A549 (cell line): ENCODE measurements at regions not wholly inside any gene's neighbourhood (a gene's known extent, or its start where the extent isn't known, plus 50 kb on each side); places are given as distances from the start of the nearest gene placed in this dataset.
A peak's percentile ranks its signal among the peaks of the same experiment; 100 is the strongest.

Experiments used
- ATAC-seq, 2 experiments: fragments of 200-7000 bp in 1 of 2; fragments of >200 bp in 1 of 2; cut with Nextera tagmentation in 1 of 2; cut with Tn5 transposase in 1 of 2; 3 replicates each; pipeline versions ENCODE4 v1.8.0 to v1.9.1; 2018 to 2020; ENCODE audit warnings: mild to moderate bottlenecking in 1 of 2, moderate library complexity in 1 of 2
- CTCF ChIA-PET: fragments of 300-600 bp; sonication (Branson Sonifier 250); formaldehyde crosslinking; extraction: SDS; loops from one replicate; lab custom pipeline; 2021; ENCODE audit warnings: antibody characterized with exemption, inconsistent platforms; lab: Yijun Ruan, JAX
- POLR2A ChIA-PET: fragments of 350-600 bp; formaldehyde crosslinking; extraction: SDS; loops from one replicate; lab custom pipeline; 2021; ENCODE audit warnings: antibody characterized with exemption, inconsistent platforms; lab: Yijun Ruan, JAX
- DNase-seq, 2 experiments: peaks; one replicate each; pipeline versions ENCODE4 v3.0.0 to v3.0.0-alpha.2; 2011 to 2016; ENCODE audit warnings: low read depth in 1 of 2, low spot score in 1 of 2
- FAIRE-seq: peaks from 2 replicates; lab custom pipeline; 2011; peaks lifted over from hg19 to GRCh38; lab: Jason Lieb, UNC
- H3K27ac ChIP-seq, 2 experiments: fragments of >200 bp; sonication (Bioruptor Twin); formaldehyde crosslinking; 3 replicates each; pipeline ENCODE4 v1.5.1; 2016 to 2017
- H3K4me1 ChIP-seq: fragments of >200 bp; sonication (Bioruptor Twin); formaldehyde crosslinking; 3 replicates; pipeline ENCODE4 v1.6.1; 2016
- H3K4me2 ChIP-seq: fragments of >200 bp; sonication (Bioruptor Twin); formaldehyde crosslinking; 3 replicates; pipeline ENCODE4 v1.6.1; 2016
- H3K4me3 ChIP-seq: fragments of >200 bp; sonication (Bioruptor Twin); formaldehyde crosslinking; 3 replicates; pipeline ENCODE4 v1.5.1; 2016
- H3K9me3 ChIP-seq: fragments of >200 bp; sonication (Bioruptor Twin); formaldehyde crosslinking; 3 replicates; pipeline ENCODE4 v1.6.1; 2016
- CEBPB ChIP-seq, 2 experiments: fragments of >200 bp in 1 of 2; sonication (Bioruptor Twin) in 1 of 2; formaldehyde crosslinking in 1 of 2; IDR thresholded peaks; 2 replicates each; pipeline ENCODE4 v1.6.1; 2012 to 2016
- CHD2 ChIP-seq: fragments of 150-350 bp; IDR thresholded peaks from 2 replicates; pipeline ENCODE4 v1.6.1; 2014; ENCODE audit warnings: low read length; ENCODE audit not compliant: partially characterized antibody
- EHF ChIP-seq: fragments of 250-450 bp; sonication (Bioruptor Pico); IDR thresholded peaks from 2 replicates; pipeline ENCODE4 v1.5.0; 2020; ENCODE audit warnings: mild to moderate bottlenecking
- EP300 ChIP-seq, 2 experiments: fragments of >200 bp; sonication (Bioruptor Twin); formaldehyde crosslinking; IDR thresholded peaks; 2 replicates in 1 of 2; 3 replicates in 1 of 2; pipeline ENCODE4 v1.6.1; 2016 to 2017
- ESRRA ChIP-seq: fragments of 150-350 bp; IDR thresholded peaks from 2 replicates; pipeline ENCODE4 v1.6.1; 2014; ENCODE audit warnings: mild to moderate bottlenecking, low read length, borderline replicate concordance
- FOSB ChIP-seq: fragments of 250-450 bp; sonication (Bioruptor Pico); IDR thresholded peaks from 2 replicates; pipeline ENCODE4 v1.5.0; 2020; ENCODE audit warnings: mild to moderate bottlenecking, moderate library complexity
- FOSL2 ChIP-seq, 2 experiments: fragments of 450-650 bp in 1 of 2; fragments of >200 bp in 1 of 2; sonication (Bioruptor Twin) in 1 of 2; formaldehyde crosslinking; IDR thresholded peaks; 2 replicates each; pipeline versions ENCODE4 v1.5.0 to v1.6.1; 2016 to 2020; ENCODE audit warnings: mild to moderate bottlenecking in 1 of 2, moderate library complexity in 1 of 2
- GATA3 ChIP-seq: IDR thresholded peaks from 2 replicates; pipeline ENCODE4 v1.6.1; 2012; ENCODE audit warnings: borderline replicate concordance
- HDAC2 ChIP-seq: fragments of 200-600 bp; sonication (generic); IDR thresholded peaks from 2 replicates; pipeline ENCODE4 v1.6.1; 2016
- HEYL ChIP-seq: fragments of 250-450 bp; sonication (Bioruptor Pico); IDR thresholded peaks from 2 replicates; pipeline ENCODE4 v1.8.0; 2021; ENCODE audit warnings: mild to moderate bottlenecking, moderate library complexity
- HOXA7 ChIP-seq: fragments of 250-450 bp; sonication (Bioruptor Pico); IDR thresholded peaks from 2 replicates; pipeline ENCODE4 v1.5.0; 2020; ENCODE audit warnings: mild to moderate bottlenecking, moderate library complexity
- HOXB5 ChIP-seq: fragments of 250-450 bp; sonication (Bioruptor Pico); IDR thresholded peaks from 2 replicates; pipeline ENCODE4 v1.5.0; 2020; ENCODE audit warnings: mild to moderate bottlenecking, moderate library complexity
- MAZ ChIP-seq: fragments of 150-350 bp; IDR thresholded peaks from 2 replicates; pipeline ENCODE4 v1.6.1; 2014; ENCODE audit warnings: antibody characterized with exemption, low read depth, low read length, borderline replicate concordance
- NPAS2 ChIP-seq: fragments of 250-450 bp; sonication (Bioruptor Pico); IDR thresholded peaks from 2 replicates; pipeline ENCODE4 v1.8.0; 2022; ENCODE audit warnings: mild to moderate bottlenecking, moderate library complexity, borderline replicate concordance
- PHF8 ChIP-seq: fragments of 200-600 bp; sonication (generic); IDR thresholded peaks from 2 replicates; pipeline ENCODE4 v1.6.1; 2016; ENCODE audit warnings: low read depth, mild to moderate bottlenecking, antibody characterized with exemption, moderate library complexity, borderline replicate concordance
- POLR2A ChIP-seq: IDR thresholded peaks from 2 replicates; pipeline ENCODE4 v1.6.1; 2012; ENCODE audit warnings: mild to moderate bottlenecking, low read length
- RAD21 ChIP-seq, 2 experiments: fragments of >200 bp in 1 of 2; sonication (Bioruptor Twin) in 1 of 2; formaldehyde crosslinking in 1 of 2; IDR thresholded peaks in 1 of 2; conservative IDR thresholded peaks in 1 of 2; 2 replicates in 1 of 2; 3 replicates in 1 of 2; pipeline ENCODE4 v1.6.1; 2012 to 2018; ENCODE audit warnings: inconsistent platforms in 1 of 2
- RFX5 ChIP-seq: fragments of 450-650 bp; IDR thresholded peaks from 2 replicates; pipeline ENCODE4 v1.7.1; 2014; ENCODE audit warnings: antibody characterized with exemption, mild to moderate bottlenecking, moderate library complexity
- RNF2 ChIP-seq: fragments of 200-600 bp; sonication (generic); IDR thresholded peaks from 2 replicates; pipeline ENCODE4 v1.6.1; 2016; ENCODE audit warnings: low read depth, mild to moderate bottlenecking, antibody characterized with exemption, moderate library complexity, borderline replicate concordance
- SMC3 ChIP-seq: fragments of >200 bp; sonication (Bioruptor Twin); formaldehyde crosslinking; IDR thresholded peaks from 3 replicates; pipeline ENCODE4 v1.6.1; 2018; ENCODE audit warnings: inconsistent platforms
- SREBF2 ChIP-seq: fragments of 450-650 bp; IDR thresholded peaks from 2 replicates; pipeline ENCODE4 v1.6.1; 2014; ENCODE audit warnings: mild to moderate bottlenecking, moderate library complexity
- ZNF302 ChIP-seq: fragments of 250-450 bp; sonication (Bioruptor Pico); IDR thresholded peaks from 2 replicates; pipeline ENCODE4 v1.9.0; 2021; ENCODE audit warnings: inconsistent platforms, mild to moderate bottlenecking, moderate library complexity
- ZSCAN20 ChIP-seq: fragments of 250-450 bp; sonication (Bioruptor Pico); IDR thresholded peaks from 2 replicates; pipeline ENCODE4 v1.8.0; 2022; ENCODE audit warnings: mild to moderate bottlenecking, moderate library complexity
- WGBS: methylation state at CpG from one replicate; pipeline ENCODE4 v1.1.6; 2017; ENCODE audit errors: missing lambda C conversion rate; 5-methylcytosine and 5-hydroxymethylcytosine counted together
- TF ChIP-seq, protein P1 (sequence below): fragments of >200 bp; sonication (Bioruptor Twin); formaldehyde crosslinking; IDR thresholded peaks from 3 replicates; pipeline ENCODE4 v1.6.1; 2016
- TF ChIP-seq, protein P2 (sequence below): IDR thresholded peaks from 2 replicates; pipeline ENCODE4 v1.6.1; 2012
- TF ChIP-seq, protein P3 (sequence below): fragments of 250-450 bp; sonication (Bioruptor Pico); IDR thresholded peaks from 2 replicates; pipeline ENCODE4 v1.5.0; 2021; ENCODE audit warnings: mild to moderate bottlenecking, moderate library complexity, borderline replicate concordance
- TF ChIP-seq, protein P4 (sequence below): fragments of >200 bp; sonication (Bioruptor Twin); formaldehyde crosslinking; IDR thresholded peaks from 3 replicates; pipeline ENCODE4 v1.5.1; 2016

DNA sequence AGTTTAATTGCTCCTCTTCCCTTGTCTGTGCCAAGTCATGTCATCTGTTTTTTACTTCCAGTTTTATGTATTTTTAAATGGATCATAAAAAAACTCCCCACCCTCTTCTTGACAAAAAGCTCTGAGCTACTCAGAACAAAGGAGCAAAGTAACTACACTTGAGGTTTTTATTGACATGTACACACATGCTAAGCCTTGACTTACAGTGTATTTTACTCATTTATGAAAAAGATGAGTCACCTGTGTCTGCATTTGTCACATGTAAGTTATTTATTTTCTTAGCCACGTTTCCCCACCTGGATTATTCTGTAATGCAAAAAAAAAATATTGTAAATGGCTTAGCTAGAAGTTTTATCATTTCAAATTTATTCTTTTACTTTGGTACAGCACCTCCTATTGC lies 628.8 kb upstream of the SLC35B3 start:
- Histone ChIP-seq H3K4me1 (no peaks in the 10 kb centered on the region), H3K27ac (no peak overlapping the region), H3K4me3 (no peak overlapping the region), H3K4me2 (no peak overlapping the region), H3K9me3 (no peaks in the 10 kb centered on the region)
- ChIA-PET POLR2A (no interaction called here), CTCF (no interaction called here)
- ATAC-seq = no peak
- no peak for TF ChIP-seq FOSL2 (IDR thresholded peaks at IDR 0.05)
- peak; percentile 10; the same call in 1 of the 2 replicates for TF ChIP-seq FOSL2 (CRISPR knock-in tag; IDR thresholded peaks at IDR 0.05)
- no peak for TF ChIP-seq HDAC2
- no peak for TF ChIP-seq RAD21 (conservative IDR thresholded peaks at IDR 0.05 in 1 of 2, IDR thresholded peaks at IDR 0.05 in 1 of 2)
- FAIRE-seq = no peak
- WGBS = 0% methylated on average over 1 of the region's 1 CpG
- DNase-seq = no peak

DNA sequence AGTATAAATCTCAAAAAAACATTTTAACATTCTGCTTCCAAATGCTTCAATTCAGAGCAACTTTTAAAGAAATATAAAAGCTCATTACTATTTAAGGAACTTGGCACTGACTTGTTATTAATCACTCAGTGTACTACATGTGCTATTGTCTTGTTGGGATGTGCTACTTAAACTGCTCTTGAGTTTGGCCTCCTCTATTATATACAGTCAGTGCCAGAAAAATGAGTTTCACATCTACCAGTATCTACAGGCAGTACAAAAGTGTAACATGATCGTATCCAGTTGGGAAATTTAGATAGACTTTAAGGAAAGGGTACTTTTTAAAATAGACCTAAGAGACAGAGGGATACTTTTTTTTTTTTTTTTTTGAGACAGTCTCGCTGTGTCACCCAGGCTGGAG lies 627.3 kb upstream of the SLC35B3 start:
- Histone ChIP-seq H3K4me3 (no peak overlapping the region), H3K4me2 (no peak overlapping the region), H3K4me1 (no peaks in the 10 kb centered on the region), H3K9me3 (no peaks in the 10 kb centered on the region), H3K27ac (no peak overlapping the region)
- ChIA-PET CTCF (no interaction called here), POLR2A (no interaction called here)
- ATAC-seq (no peak), DNase-seq (no peak), FAIRE-seq (no peak)
- WGBS = 44% methylated on average over 2 of the region's 2 CpGs
- TF ChIP-seq CHD2 = no peak
- no peak for TF ChIP-seq RFX5
- TF ChIP-seq HOXA7 = no peak
- no peak for TF ChIP-seq POLR2A
- no peak for TF ChIP-seq ZSCAN20
- no peak for TF ChIP-seq NPAS2

DNA sequence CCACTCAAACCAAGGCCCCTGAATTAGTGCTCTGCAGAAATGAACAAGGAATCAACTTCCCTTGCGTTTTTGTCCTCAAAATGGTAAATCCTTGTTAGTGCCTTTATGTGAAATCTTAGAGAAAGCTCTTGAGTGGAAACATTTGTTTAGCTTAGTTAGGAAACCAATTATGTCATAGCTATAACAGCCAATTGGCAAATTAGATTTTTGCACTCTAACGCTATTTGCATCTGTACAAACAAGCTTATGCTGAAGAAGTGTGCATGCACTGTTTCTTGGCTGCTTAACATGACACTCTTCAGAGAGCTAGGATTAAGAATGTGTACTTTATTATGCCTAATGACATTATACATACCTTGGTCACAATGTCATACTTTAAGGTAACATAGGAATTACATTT lies 622.6 kb upstream of the SLC35B3 start:
- TF ChIP-seq RAD21 (conservative IDR thresholded peaks at IDR 0.05 in 1 of 2, IDR thresholded peaks at IDR 0.05 in 1 of 2) (no peak), RNF2 (no peak), PHF8 (no peak), HOXB5 (CRISPR knock-in tag) (no peak), HEYL (CRISPR knock-in tag) (no peak), ESRRA (no peak)
- TF ChIP-seq, protein P1, sequence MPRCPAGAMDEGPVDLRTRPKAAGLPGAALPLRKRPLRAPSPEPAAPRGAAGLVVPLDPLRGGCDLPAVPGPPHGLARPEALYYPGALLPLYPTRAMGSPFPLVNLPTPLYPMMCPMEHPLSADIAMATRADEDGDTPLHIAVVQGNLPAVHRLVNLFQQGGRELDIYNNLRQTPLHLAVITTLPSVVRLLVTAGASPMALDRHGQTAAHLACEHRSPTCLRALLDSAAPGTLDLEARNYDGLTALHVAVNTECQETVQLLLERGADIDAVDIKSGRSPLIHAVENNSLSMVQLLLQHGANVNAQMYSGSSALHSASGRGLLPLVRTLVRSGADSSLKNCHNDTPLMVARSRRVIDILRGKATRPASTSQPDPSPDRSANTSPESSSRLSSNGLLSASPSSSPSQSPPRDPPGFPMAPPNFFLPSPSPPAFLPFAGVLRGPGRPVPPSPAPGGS = no peak
- TF ChIP-seq, protein P2, sequence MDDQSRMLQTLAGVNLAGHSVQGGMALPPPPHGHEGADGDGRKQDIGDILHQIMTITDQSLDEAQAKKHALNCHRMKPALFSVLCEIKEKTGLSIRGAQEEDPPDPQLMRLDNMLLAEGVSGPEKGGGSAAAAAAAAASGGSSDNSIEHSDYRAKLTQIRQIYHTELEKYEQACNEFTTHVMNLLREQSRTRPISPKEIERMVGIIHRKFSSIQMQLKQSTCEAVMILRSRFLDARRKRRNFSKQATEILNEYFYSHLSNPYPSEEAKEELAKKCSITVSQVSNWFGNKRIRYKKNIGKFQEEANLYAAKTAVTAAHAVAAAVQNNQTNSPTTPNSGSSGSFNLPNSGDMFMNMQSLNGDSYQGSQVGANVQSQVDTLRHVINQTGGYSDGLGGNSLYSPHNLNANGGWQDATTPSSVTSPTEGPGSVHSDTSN = no peak
- Histone ChIP-seq H3K4me1 (no peaks in the 10 kb centered on the region), H3K27ac (no peak overlapping the region), H3K4me3 (no peak overlapping the region), H3K9me3 (no peaks in the 10 kb centered on the region), H3K4me2 (no peak overlapping the region)
- ATAC-seq (no peak), FAIRE-seq (no peak), DNase-seq (no peak)
- ChIA-PET CTCF (no interaction called here), POLR2A (no interaction called here)
- WGBS = 49% methylated on average over 2 of the region's 2 CpGs

DNA sequence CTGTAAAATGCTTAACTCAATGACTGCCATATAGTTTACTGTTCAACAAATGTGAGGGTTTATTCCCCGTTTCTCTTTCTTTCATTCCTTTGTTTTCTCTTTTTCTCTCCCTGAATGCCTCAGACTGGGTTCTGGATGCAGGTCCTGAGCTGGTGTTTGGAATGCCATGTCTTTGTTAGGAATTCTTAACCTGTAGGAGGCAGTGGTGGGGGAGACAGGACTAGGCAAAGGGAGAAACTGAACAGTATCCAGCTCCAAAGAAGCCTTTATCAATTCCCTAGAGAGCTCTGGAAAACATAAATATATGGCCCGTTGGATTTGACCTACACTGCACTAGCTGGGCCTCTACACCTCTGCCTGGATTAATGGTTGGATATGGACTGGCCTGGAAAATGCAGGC lies 621.2 kb upstream of the SLC35B3 start:
- Histone ChIP-seq H3K4me3 (no peak overlapping the region), H3K4me2 (no peak overlapping the region), H3K4me1 (no peaks in the 10 kb centered on the region), H3K9me3 (no peaks in the 10 kb centered on the region), H3K27ac (no peak overlapping the region)
- no peak for DNase-seq
- no peak for ATAC-seq
- ChIA-PET POLR2A (no interaction called here), CTCF (no interaction called here)
- WGBS = 20% methylated on average over 2 of the region's 2 CpGs
- FAIRE-seq = no peak
- TF ChIP-seq EP300 (IDR thresholded peaks at IDR 0.05) = no peak
- TF ChIP-seq, protein P3, sequence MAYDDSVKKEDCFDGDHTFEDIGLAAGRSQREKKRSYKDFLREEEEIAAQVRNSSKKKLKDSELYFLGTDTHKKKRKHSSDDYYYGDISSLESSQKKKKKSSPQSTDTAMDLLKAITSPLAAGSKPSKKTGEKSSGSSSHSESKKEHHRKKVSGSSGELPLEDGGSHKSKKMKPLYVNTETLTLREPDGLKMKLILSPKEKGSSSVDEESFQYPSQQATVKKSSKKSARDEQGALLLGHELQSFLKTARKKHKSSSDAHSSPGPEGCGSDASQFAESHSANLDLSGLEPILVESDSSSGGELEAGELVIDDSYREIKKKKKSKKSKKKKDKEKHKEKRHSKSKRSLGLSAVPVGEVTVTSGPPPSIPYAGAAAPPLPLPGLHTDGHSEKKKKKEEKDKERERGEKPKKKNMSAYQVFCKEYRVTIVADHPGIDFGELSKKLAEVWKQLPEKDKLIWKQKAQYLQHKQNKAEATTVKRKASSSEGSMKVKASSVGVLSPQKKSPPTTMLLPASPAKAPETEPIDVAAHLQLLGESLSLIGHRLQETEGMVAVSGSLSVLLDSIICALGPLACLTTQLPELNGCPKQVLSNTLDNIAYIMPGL (CRISPR knock-in tag) = no peak
- no peak for TF ChIP-seq CHD2
- TF ChIP-seq ZNF302 = no peak
- no peak for TF ChIP-seq HDAC2
- no peak for TF ChIP-seq ZSCAN20
- no peak for TF ChIP-seq SMC3
- no peak for TF ChIP-seq CEBPB (IDR thresholded peaks at IDR 0.05)
- TF ChIP-seq FOSB (CRISPR knock-in tag) = no peak
- no peak for TF ChIP-seq EHF (CRISPR knock-in tag)
- no peak for TF ChIP-seq MAZ
- TF ChIP-seq, protein P4, sequence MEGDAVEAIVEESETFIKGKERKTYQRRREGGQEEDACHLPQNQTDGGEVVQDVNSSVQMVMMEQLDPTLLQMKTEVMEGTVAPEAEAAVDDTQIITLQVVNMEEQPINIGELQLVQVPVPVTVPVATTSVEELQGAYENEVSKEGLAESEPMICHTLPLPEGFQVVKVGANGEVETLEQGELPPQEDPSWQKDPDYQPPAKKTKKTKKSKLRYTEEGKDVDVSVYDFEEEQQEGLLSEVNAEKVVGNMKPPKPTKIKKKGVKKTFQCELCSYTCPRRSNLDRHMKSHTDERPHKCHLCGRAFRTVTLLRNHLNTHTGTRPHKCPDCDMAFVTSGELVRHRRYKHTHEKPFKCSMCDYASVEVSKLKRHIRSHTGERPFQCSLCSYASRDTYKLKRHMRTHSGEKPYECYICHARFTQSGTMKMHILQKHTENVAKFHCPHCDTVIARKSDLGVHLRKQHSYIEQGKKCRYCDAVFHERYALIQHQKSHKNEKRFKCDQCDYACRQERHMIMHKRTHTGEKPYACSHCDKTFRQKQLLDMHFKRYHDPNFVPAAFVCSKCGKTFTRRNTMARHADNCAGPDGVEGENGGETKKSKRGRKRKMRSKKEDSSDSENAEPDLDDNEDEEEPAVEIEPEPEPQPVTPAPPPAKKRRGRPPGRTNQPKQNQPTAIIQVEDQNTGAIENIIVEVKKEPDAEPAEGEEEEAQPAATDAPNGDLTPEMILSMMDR = no peak
- TF ChIP-seq HOXA7 = no peak
- TF ChIP-seq NPAS2 = no peak
- TF ChIP-seq GATA3 = no peak
- TF ChIP-seq SREBF2 = no peak
